Fibroblast of skin of left quadriceps (primary cell): ENCODE measurements at regions not wholly inside any gene's neighbourhood (a gene's known extent, or its start where the extent isn't known, plus 50 kb on each side); places are given as distances from the start of the nearest gene placed in this dataset.
A peak's percentile ranks its signal among the peaks of the same experiment; 100 is the strongest.
"Not testable (repeated sequence)": the region's sequence is repeated elsewhere in the genome, so short reads cannot be mapped to it uniquely, and the experiment has no call there.

Experiments
- DNase-seq, 2 experiments: peaks; one replicate each; pipeline ENCODE4 v3.0.0-alpha.2; 2013; ENCODE audit warnings: low read depth in 2 of 2

DNA sequence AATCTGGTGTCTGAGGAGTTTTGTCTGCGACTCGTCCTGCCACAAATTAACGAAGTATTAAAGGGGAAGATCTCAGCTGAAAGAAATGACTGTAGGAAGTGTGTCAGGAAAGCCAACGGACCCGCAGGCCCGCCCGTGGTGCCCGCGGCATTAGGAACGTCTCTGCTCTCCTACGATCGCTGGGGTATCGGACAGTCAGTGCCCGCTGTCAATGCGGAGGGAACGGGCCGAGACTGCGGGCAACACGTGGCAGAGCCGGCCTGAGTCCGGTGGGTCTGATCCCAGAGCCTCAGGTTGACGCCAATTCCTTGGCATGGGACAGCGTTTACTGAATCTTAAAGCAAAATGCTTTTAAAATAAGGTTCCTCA is 128.7 kb downstream of the KBTBD2 start:
- DNase-seq: no peak

GRCh38 chr7:32762206-32762924 is 129.2 kb downstream of the KBTBD2 start:
- not testable (repeated sequence) for DNase-seq

GRCh38 chr7:32761451-32762205 is 129.9 kb downstream of the KBTBD2 start:
- DNase-seq: no peak

- DNase-seq: not testable (repeated sequence)
Measured at GRCh38 chr7:32760755-32761154, 130.8 kb downstream of the KBTBD2 start.

DNA sequence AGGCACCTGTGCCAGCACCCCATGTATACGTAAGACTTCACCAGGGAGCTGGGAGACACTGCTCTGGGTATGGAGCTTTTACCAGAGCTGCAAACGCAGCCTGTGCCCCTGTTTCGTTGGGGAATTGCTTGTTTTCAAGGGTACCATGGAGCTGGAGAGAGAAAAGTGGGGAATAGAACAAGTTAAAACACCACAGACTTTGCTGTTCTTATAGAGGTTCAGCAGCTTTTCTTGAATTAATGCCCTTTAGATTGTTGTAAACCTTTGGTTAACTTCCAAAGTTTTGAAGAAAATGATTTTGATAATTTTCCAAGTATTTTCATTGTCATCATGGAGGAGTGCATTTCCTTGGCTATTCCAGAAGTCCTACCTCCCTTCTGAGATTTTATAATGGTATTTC is 131.7 kb downstream of the KBTBD2 start:
- not testable (repeated sequence) for DNase-seq

DNA sequence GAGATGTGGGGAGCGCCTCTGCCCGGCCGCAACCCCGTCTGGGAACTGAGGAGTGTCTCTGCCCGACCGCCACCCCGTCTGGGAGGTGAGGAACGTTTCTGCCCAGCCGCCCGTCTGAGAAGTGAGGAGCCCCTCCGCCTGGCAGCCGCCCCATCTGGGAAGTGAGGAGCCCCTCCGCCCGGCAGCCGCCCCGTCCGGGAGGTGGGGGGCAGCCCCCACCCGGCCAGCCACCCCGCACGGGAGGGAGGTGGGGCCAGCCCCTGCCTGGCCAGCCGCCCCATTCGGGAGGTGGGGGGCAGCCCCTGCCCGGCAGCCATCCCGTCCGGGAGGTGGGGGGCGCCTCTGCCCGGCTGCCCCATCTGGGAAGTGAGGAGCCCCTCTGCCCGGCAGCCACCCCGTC is 137.7 kb downstream of the KBTBD2 start:
- not testable (repeated sequence) for DNase-seq

- DNase-seq: not testable (repeated sequence)
Measured at GRCh38 chr7:32748337-32748736, 143.2 kb downstream of the KBTBD2 start.

GRCh38 chr7:32747443-32748148 is 144.0 kb downstream of the KBTBD2 start:
- DNase-seq: not testable (repeated sequence)

DNA sequence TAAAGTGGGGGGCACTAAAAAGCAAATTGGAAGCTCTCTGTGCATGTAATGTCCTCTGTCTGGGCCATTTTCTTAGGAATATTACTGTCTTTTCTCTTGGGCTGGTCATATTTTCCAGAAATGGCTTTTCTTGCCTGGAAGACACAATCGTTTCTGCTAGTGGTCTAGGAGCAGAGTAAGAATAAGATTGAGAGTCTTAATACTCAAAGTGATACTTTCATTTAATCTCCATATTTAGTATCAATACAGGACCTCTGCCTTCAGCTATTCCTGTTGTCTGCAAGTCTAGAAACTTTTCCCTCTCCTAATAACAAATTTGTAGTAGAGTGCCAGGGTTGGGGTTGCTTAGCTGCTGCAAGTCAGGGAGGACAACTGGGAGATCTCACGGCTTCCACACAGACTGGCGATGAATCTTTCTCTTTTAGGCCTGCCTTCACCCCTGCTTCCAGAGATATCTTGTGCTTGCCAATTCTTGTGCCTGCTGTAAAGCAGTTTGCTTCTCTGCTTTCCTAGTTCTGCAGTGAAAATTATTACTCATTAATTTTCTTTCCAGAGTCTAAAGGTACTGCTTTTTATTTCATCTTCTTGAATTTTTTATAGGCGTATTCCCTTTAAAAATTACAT is 149.6 kb downstream of the KBTBD2 start:
- not testable (repeated sequence) for DNase-seq

DNA sequence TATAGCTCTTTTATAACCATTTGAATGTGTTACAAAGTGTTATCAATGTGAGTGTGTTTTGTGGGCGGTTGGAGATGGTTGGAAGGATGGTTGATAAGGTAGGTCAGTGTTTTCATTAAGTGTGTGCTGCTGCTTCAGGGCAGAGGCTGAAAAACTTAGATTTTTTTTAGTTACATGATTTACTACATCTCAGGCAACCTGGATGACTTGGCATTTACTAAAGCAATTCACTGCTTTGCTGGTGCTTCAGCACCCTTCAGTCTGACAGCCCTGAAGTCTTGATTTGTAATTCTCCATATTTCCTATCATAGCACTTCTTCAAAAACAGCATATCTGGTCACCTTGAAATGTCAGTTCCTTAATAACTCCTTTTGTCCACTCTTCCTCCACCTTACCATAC is 151.8 kb downstream of the KBTBD2 start:
- not testable (repeated sequence) for DNase-seq

- not testable (repeated sequence) for DNase-seq
Measured at GRCh38 chr7:32738390-32738789, 153.2 kb downstream of the KBTBD2 start.

DNA sequence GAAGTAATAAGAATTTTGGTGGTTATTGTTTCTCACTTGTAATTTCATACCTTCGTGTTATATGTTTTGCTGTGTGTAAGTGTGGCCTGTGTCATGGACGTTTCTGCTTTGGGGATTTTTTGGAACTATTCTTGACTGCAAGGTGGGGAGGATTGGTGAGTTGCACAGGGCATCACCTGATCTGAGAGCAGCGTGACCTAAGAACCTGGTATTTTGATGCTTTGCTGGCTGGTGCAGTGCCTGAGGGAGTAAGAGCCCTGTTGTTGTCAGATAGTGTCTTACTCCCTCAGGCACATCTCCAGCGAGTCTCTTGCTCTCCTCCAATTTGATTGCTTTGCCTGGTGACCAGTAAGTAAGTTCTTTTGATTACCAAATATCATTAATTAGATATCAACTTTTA is 158.8 kb downstream of the KBTBD2 start:
- DNase-seq: not testable (repeated sequence)

GRCh38 chr7:32729335-32729675 is 162.3 kb downstream of the KBTBD2 start:
- not testable (repeated sequence) for DNase-seq

- peak in 1 of 2 experiments; percentile 14 for DNase-seq
Measured at GRCh38 chr7:32728412-32729334, 162.9 kb downstream of the KBTBD2 start.

DNA sequence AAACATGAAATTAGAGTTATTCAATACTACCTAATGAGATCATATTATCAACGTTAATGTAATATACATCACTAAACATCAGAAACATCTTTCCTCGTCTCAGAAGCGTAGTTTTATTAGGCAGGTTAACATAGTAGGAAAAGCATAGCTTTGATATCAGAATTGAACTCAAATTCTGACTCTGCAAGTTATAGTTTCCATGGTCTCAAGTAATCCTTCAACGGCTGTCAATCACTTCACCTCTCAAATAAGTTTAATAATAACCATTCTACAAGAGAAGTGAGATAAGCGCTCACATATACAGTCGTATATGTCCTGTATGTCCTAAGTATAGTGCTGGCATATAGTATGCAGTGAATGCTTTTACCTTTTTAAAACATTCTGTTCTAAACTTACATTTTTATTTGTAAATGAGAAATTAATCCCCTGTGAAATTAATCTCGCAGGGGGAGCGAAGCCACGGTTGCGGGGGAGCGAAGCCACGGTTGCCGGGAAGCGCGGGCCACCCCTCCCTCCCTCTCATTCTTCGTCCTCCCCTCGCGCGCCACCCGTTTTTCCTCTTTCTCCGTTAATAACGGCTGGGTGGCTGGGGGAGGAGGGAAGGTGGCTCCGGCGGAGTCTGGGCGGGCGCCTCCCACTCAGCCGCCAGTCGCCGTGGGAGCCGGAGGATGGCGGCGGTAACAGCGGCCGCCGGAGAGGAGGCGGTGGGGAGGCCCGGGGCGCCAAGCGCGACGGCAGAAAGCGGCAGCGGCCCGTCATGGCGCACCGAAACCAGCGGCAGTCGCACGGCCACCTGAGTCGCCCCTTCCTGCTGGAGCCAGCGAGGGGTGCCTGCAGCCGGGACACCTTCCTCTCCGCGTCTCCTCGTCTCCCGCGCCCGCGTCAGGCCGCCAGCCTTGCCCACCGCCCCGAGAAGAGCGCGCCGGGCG is 163.8 kb downstream of the KBTBD2 start:
- DNase-seq: peak; percentile 11 to 14

- DNase-seq: not testable (repeated sequence)
Measured at GRCh38 chr7:32722837-32723236, 168.7 kb downstream of the KBTBD2 start.

GRCh38 chr7:32694182-32694581 is 197.4 kb downstream of the KBTBD2 start:
- no peak for DNase-seq

GRCh38 chr7:32691965-32692815 is 196.9 kb downstream of the AVL9 start:
- not testable (repeated sequence) for DNase-seq

DNA sequence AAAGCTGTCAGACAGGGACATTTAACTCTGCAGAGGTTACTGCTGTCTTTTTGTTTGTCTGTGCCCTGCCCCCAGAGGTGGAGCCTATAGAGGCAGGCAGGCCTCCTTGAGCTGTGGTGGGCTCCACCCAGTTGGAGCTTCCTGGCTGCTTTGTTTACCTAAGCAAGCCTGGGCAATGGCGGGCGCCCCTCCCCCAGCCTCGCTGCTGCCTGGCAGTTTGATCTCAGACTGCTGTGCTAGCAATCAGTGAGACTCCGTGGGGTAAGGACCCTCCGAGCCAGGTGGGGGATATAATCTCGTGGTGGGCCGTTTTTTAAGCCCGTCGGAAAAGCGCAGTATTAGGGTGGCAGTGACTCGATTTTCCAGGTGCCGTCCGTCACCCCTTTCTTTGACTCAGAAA is 192.8 kb downstream of the AVL9 start:
- DNase-seq: not testable (repeated sequence)
